Neural cell (in vitro differentiated cells): ENCODE measurements at regions not wholly inside any gene's neighbourhood (a gene's known extent, or its start where the extent isn't known, plus 50 kb on each side); places are given as distances from the start of the nearest gene placed in this dataset.

Experiments
- CTCF ChIP-seq: fragments of 450-650 bp; IDR thresholded peaks from 2 replicates; pipeline ENCODE4 v1.5.1; 2014; ENCODE audit warnings: antibody characterized with exemption, mild to moderate bottlenecking, moderate library complexity; ENCODE audit not compliant: poor library complexity, severe bottlenecking
- EP300 ChIP-seq: fragments of 450-650 bp; conservative IDR thresholded peaks from 2 replicates; pipeline ENCODE4 v1.6.1; 2014; ENCODE audit warnings: antibody characterized with exemption, mild to moderate bottlenecking, moderate library complexity; ENCODE audit not compliant: poor library complexity, severe bottlenecking
- EZH2 ChIP-seq: fragments of 200-600, 300-800 bp; shearing (Covaris generic), sonication (generic); IDR thresholded peaks from 2 replicates; pipeline ENCODE4 v1.6.1; 2014; ENCODE audit warnings: antibody characterized with exemption, low read length, borderline replicate concordance, mild to moderate bottlenecking; ENCODE audit not compliant: insufficient read depth, poor library complexity, severe bottlenecking
- POLR2AphosphoS5 ChIP-seq: IDR thresholded peaks from 2 replicates; pipeline ENCODE4 v1.6.1; 2012
- RAD21 ChIP-seq: fragments of 450-650 bp; conservative IDR thresholded peaks from 2 replicates; pipeline ENCODE4 v1.6.1; 2014; ENCODE audit warnings: antibody characterized with exemption, mild to moderate bottlenecking, moderate library complexity
- REST ChIP-seq: IDR thresholded peaks from 2 replicates; pipeline ENCODE4 v1.6.1; 2012; ENCODE audit warnings: borderline replicate concordance
- TAF1 ChIP-seq: IDR thresholded peaks from 2 replicates; pipeline ENCODE4 v1.6.1; 2012; ENCODE audit warnings: low read depth

GRCh38 chr4:85419103-85419502, 55.8 kb upstream of the ARHGAP24 start:
- TF ChIP-seq CTCF (no peak), EP300 (peak; percentile 68), EZH2 (no peak), POLR2AphosphoS5 (no peak), RAD21 (no peak), REST (no peak), TAF1 (no peak)
